ENCODE measurements at regions not wholly inside any gene's neighbourhood (a gene's known extent, or its start where the extent isn't known, plus 50 kb on each side); places are given as distances from the start of the nearest gene placed in this dataset.
"Not testable (repeated sequence)": the region's sequence is repeated elsewhere in the genome, so short reads cannot be mapped to it uniquely, and the experiment has no call there.

GRCh38 chr11:24267014-24267413 lies 229.8 kb upstream of the LUZP2 start:
- DNase-seq (ENCODE audit: low spot score): no peak

GRCh38 chr11:24271798-24272197 lies 225.1 kb upstream of the LUZP2 start:
- no peak for DNase-seq (ENCODE audit: low spot score)

DNA sequence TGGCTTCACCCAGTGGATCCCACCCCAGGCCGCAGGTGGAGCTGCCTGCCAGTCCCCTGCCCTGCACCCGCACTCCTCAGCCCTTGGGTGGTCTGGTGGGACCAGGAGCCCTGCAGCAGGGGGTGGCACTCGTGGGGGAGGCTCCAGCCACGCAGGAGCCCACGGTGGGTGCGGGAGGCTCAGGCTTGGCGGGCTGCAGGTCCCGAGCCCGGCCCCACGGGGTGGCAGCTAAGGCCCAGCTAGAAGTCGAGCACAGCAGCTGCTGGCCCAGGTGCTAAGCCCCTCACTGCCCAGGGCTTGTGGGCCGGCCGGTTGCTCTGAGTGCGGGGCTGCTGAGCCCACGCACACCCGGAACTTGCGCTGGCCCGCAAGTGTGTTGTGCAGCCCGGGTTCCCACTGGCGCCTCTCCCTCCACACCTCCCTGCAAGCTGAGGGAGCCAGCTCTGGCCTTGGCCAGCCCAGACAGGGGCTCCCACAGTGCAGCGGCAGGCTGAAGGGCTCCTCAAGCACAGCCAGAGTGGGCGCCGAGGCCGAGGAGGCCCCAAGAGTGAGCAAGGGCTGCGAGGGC lies 222.6 kb upstream of the LUZP2 start:
- DNase-seq (ENCODE audit: low spot score): not testable (repeated sequence)

DNA sequence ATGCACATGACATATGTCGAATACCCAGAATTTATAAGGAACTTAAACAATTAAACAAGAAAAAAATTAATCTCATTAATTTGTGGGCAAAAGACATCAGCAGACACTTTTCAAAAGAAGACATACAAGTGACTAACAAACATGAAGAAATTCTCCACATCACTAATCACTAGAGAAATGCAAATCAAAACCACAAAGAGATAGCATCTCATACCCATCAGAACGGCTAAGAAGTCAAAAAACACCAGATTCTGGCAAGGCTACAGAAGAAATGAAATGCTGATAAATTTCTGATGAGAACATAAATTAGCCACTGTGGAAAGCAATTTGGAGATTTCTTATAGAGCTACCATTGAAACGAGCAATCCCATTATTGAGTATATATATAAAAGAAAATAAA lies 210.6 kb upstream of the LUZP2 start:
- DNase-seq (ENCODE audit: low spot score): no peak

DNA sequence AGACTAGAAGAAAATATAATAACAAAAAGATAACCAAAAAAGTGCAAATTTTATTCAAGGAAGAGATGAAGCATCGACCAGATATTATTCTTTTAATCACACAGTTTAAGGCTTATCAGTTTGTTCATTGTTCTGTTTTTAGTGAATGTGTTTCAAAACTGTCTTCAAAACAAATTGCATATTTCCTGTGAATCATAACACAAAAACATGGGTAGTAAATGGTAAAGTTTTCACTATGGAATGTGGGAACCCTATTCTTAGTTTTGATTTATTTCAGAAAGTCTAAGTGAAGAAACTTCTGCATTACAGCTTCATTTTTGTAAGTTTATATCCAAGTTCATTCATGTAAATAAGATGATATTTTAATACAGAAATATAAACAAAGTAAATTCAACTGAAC lies 207.6 kb upstream of the LUZP2 start:
- no peak for DNase-seq (ENCODE audit: low spot score)

- no peak for DNase-seq (ENCODE audit: low spot score)
Observed at GRCh38 chr11:24293964-24294363, 202.9 kb upstream of the LUZP2 start.

DNA sequence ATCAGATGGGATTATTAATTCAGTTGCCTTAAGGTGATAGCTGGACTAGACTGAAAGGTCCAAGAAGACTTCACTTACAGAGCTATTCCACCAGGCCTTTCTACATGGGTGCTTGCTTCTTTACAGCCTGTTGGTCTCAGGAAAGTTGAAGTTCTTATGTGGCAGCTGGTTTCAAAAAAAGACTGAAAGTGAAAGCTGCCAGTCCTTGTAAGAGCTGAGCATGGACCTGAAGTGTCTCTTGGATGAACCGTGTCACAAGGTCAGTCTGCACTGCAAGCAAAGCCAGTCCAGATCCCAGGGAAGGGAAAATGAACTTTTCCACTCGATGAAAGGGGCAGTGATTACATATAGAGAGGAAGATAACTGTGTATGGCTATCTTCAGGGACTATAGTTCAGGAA lies 201.5 kb upstream of the LUZP2 start:
- no peak for DNase-seq (ENCODE audit: low spot score)

- no peak for DNase-seq (ENCODE audit: low spot score)
Observed at GRCh38 chr11:24297461-24297860, 199.4 kb upstream of the LUZP2 start.

GRCh38 chr11:24298146-24298545 lies 198.7 kb upstream of the LUZP2 start:
- no peak for DNase-seq (ENCODE audit: low spot score)

GRCh38 chr11:24311974-24312373 lies 184.9 kb upstream of the LUZP2 start:
- no peak for DNase-seq (ENCODE audit: low spot score)

GRCh38 chr11:24312464-24313238 lies 184.2 kb upstream of the LUZP2 start:
- DNase-seq (ENCODE audit: low spot score): no peak

DNA sequence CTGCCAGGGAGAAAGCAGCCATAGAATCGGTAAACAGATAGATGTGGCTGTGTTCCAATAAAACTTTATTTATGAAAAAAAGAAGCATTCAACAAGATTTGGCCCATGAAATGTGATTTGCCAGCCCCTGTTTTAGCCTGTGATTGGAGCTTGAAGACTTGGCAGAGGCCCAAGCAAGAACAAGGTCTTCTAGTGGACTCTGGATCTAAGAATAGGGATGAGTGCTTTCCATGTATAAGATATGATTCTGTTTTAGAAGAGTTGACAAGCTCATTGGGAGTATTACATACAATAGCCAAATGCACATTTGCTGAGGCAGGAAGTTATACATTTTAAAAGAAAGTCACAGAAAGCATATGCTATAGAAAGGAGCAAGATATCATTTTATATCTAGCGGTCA lies 175.6 kb upstream of the LUZP2 start:
- DNase-seq (ENCODE audit: low spot score): no peak

DNA sequence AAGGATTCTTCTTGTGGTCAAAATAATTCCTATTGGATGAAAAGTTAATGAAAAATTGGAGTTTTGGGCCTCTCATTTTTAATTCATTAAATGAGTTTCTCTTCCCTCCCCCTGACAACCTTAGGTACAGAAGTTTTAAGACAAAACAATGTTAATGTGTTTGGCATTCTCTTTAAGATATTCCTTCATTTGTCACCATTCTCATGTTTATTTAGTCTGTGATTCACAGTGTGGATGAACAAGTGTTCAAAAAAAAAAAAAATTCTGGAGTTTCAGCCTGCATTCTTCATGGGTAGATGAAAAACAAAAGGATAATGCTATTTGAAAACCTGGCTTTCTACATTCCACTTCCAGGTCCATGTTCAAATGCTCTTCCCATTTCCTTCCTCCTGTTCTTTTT lies 172.6 kb upstream of the LUZP2 start:
- no peak for DNase-seq (ENCODE audit: low spot score)

DNA sequence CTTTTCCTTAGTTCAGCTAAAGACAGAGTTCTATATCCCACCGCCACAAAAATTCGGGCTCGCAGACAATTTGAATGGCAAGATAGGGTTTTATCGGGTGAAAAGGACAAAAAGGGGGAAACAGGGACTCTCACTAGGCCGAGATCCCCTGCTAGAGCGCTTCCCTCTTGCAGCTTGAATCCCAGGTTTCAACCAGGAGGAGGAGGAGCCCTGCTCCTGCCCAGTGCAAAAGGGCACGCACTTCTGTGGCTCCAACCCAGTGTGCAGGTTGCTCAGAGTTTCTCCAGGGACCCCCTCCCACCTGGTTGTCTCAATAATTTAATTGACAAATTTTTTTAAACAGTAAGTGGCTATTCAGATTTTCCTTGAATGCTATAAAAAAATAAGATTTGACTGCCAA lies 152.6 kb upstream of the LUZP2 start:
- DNase-seq (ENCODE audit: low spot score): no peak

DNA sequence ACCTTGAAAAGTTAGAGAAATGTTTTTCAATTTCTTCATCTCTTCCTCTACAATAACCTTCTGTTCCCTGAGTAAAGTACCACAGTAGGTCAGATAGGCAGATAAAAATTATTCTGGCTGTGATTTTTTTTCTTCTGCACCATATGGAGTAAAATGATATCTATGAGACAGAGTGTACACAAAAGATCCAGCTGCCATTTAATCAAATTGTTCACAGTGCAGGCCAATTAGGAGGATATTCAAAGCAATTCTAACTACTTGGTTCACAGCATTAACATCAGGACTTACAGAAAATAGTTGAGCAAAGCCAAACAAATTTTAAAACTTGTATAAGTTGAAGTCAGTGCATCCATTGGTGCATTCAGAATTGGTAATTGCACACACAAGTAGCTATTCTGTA lies 147.9 kb upstream of the LUZP2 start:
- DNase-seq (ENCODE audit: low spot score): no peak

DNA sequence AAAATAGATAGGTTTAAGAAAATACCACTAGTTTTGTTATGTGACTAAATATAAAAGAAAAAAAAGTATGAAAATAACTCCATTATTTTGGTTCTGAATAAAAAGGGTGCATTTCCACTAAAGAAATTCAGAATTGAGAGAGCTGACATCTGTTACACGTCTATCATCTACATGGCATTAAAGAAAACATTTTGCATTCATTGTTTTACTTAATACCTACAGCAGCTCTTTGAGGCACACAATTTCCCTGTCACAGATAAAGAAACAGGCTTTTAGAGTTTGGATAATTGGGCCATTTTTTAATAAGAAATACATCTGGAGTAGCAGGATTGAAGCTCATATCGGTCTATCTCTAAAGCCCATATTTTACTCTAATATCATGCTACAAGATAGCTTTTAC lies 145.7 kb upstream of the LUZP2 start:
- no peak for DNase-seq (ENCODE audit: low spot score)

GRCh38 chr11:24356501-24356900 lies 140.4 kb upstream of the LUZP2 start:
- DNase-seq (ENCODE audit: low spot score): no peak

- no peak for DNase-seq (ENCODE audit: low spot score)
Observed at GRCh38 chr11:24357620-24358410, 139.0 kb upstream of the LUZP2 start.

DNA sequence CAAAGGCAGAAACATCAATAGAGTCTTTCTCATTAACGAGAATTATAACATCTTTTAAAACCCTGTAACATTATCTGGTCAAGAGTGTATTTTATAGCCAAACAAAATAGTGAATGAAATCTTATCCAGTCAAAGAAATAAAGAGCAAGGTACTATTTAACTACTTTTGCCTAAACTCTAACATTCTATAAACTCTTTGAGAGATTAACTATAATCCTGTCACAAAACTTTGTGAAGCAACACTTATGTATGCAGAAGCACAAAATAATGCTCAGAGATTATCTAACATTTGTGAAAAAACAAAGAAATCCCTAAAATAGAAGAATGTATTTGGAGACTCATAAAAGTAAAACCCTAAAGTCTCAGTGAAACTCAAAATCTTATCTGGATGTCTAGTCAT lies 124.4 kb upstream of the LUZP2 start:
- DNase-seq (ENCODE audit: low spot score): no peak

DNA sequence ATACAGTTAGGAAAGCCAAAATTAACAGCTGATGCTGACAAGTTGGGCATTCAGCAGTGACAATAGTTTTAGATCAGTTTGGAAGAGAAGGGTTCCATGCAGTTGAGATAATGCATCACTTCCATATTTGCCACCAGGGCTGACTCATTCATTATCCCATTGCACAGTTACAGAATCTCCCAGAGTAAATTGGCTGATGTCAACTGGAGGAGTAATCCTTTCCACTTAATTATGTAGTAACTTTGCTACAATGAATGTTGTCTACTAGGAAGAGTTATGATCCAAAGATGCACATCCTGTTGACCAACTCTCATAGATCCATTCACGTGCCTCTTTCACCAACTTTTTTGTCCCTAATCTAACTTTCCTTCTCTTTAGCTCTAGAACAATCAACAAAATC lies 123.3 kb upstream of the LUZP2 start:
- DNase-seq (ENCODE audit: low spot score): no peak

DNA sequence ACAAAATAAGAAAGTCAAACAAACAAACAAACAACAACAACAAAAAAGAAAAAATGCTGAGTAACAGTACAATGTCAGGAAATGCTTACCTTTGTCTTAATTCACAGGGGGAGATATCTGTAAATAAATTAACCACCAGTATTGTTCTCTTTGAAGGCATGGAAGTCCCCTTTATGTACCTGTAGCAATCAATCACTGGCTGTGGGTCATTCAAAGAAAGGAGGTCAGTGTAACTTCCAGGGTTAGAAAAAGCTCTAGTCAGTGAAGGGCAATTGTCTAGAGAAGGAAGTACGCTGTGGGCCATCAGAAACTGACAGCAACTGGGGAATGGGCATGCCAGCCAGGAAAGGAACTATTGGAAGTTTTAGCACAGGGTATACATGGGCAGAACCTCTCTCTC lies 121.5 kb upstream of the LUZP2 start:
- no peak for DNase-seq (ENCODE audit: low spot score)

DNA sequence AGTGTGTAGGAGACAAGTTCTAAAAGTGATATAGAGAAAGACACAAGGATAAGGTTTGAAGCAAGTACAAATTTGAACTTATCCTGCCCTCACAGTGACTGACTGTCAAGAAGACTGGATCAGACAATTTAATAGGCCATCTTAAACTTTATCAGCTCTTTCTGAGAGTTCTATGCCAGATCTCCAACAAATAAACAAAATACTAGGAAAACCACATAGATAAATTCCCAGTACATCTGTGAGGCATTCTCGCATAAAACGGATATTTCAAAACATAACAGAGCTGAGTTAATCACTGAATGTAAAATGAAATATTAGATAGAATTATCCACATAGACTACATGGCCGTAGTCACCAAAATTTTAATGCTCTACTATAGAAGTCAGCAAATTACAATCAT lies 120.9 kb upstream of the LUZP2 start:
- no peak for DNase-seq (ENCODE audit: low spot score)

DNA sequence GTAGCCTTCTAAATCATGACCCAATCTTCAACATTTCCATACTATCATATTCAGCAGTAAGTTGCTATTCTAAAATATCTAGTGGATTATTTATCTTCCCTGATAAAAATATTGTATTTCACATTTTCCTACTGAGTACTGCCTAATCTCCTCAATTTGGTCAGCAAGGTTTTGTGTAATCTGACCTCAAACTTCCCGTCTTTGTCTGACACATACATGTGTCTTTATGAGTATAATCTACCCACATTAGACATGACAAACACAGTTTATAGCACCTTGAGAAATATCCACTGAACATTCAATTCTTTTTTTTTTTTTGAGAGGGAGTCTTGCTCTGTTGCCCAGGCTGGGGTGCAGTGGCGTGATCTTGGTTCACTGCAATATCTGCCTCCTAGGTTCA lies 113.7 kb upstream of the LUZP2 start:
- no peak for DNase-seq (ENCODE audit: low spot score)
